GM20000 (cell line): ENCODE measurements at regions not wholly inside any gene's neighbourhood (a gene's known extent, or its start where the extent isn't known, plus 50 kb on each side); places are given as distances from the start of the nearest gene placed in this dataset.
"Not testable (repeated sequence)": the region's sequence is repeated elsewhere in the genome, so short reads cannot be mapped to it uniquely, and the experiment has no call there.

Source experiments
- DNase-seq: peaks from one replicate; pipeline ENCODE4 v3.0.0; 2012; ENCODE audit warnings: low spot score

- not testable (repeated sequence) for DNase-seq
Observed at GRCh38 chr16:18152832-18153231, 183.7 kb downstream of the NPIPA8 start.

- not testable (repeated sequence) for DNase-seq
Observed at GRCh38 chr16:18148132-18148531, 188.4 kb downstream of the NPIPA8 start.

- DNase-seq: not testable (repeated sequence)
Observed at GRCh38 chr16:18146601-18147142, 189.9 kb downstream of the NPIPA8 start.

GRCh38 chr16:18142066-18142465 is 194.5 kb downstream of the NPIPA8 start:
- DNase-seq: not testable (repeated sequence)

GRCh38 chr16:18136288-18136687 is 200.2 kb downstream of the NPIPA8 start:
- DNase-seq: not testable (repeated sequence)

GRCh38 chr16:18135024-18135423 is 201.5 kb downstream of the NPIPA8 start:
- not testable (repeated sequence) for DNase-seq

- DNase-seq: not testable (repeated sequence)
Observed at GRCh38 chr16:18131587-18131986, 204.9 kb downstream of the NPIPA8 start.

- not testable (repeated sequence) for DNase-seq
Observed at GRCh38 chr16:18130478-18131120, 205.9 kb downstream of the NPIPA8 start.

GRCh38 chr16:18127033-18127432 is 209.5 kb downstream of the NPIPA8 start:
- DNase-seq: not testable (repeated sequence)

GRCh38 chr16:18119092-18119491 is 217.4 kb downstream of the NPIPA8 start:
- not testable (repeated sequence) for DNase-seq

- not testable (repeated sequence) for DNase-seq
Observed at GRCh38 chr16:18118684-18119083, 217.9 kb downstream of the NPIPA8 start.

- not testable (repeated sequence) for DNase-seq
Observed at GRCh38 chr16:18118071-18118470, 218.5 kb downstream of the NPIPA8 start.

- DNase-seq: not testable (repeated sequence)
Observed at GRCh38 chr16:18104412-18104811, 232.1 kb downstream of the NPIPA8 start.

GRCh38 chr16:18101077-18101476 is 235.5 kb downstream of the NPIPA8 start:
- DNase-seq: not testable (repeated sequence)

- not testable (repeated sequence) for DNase-seq
Observed at GRCh38 chr16:18092605-18093004, 243.9 kb downstream of the NPIPA8 start.

- DNase-seq: not testable (repeated sequence)
Observed at GRCh38 chr16:18080658-18081363, 255.7 kb downstream of the NPIPA8 start.

- not testable (repeated sequence) for DNase-seq
Observed at GRCh38 chr16:18077910-18078309, 258.6 kb downstream of the NPIPA8 start.
